ENCODE measurements at regions not wholly inside any gene's neighbourhood (a gene's known extent, or its start where the extent isn't known, plus 50 kb on each side); places are given as distances from the start of the nearest gene placed in this dataset.

DNA sequence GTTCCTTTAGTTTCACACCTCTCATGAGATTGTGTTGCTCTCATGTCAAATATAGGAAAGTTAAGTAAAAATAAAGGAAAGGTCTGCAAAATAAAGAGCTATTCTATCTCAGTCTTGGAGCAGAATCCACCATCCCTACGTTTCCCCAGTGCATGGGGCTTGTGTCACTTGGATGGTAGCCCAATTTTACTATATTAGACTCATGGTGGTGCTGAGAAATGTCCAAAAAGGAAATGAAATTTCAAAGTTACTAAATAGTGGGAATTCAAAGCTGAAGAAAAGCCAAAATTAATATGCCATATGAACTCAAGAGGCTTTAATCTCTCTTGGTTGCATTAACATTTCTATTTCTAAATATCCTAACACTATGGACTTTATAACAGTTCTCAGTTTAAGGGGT lies 1283.3 kb upstream of the GJE1 start:
- H3K4me3 Mint-ChIP-seq, result no peak overlapping the region
- H3K27ac Mint-ChIP-seq (ENCODE audit: unreplicated experiment), result no peak overlapping the region
- no peaks in the 10 kb centered on the region for H3K9me3 Mint-ChIP-seq
- H3K36me3 Mint-ChIP-seq (ENCODE audit: low read depth), result no peaks in the 10 kb centered on the region
- DNase-seq (ENCODE audit: low read depth, low spot score), result no peak
- no peaks in the 10 kb centered on the region for H3K27me3 Mint-ChIP-seq (ENCODE audit: low read depth)
- TF ChIP-seq, protein P1, sequence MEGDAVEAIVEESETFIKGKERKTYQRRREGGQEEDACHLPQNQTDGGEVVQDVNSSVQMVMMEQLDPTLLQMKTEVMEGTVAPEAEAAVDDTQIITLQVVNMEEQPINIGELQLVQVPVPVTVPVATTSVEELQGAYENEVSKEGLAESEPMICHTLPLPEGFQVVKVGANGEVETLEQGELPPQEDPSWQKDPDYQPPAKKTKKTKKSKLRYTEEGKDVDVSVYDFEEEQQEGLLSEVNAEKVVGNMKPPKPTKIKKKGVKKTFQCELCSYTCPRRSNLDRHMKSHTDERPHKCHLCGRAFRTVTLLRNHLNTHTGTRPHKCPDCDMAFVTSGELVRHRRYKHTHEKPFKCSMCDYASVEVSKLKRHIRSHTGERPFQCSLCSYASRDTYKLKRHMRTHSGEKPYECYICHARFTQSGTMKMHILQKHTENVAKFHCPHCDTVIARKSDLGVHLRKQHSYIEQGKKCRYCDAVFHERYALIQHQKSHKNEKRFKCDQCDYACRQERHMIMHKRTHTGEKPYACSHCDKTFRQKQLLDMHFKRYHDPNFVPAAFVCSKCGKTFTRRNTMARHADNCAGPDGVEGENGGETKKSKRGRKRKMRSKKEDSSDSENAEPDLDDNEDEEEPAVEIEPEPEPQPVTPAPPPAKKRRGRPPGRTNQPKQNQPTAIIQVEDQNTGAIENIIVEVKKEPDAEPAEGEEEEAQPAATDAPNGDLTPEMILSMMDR (conservative IDR thresholded peaks at IDR 0.05), result no peak
- H3K4me1 Mint-ChIP-seq, result peaks cover 15% of the 10 kb centered on the region

DNA sequence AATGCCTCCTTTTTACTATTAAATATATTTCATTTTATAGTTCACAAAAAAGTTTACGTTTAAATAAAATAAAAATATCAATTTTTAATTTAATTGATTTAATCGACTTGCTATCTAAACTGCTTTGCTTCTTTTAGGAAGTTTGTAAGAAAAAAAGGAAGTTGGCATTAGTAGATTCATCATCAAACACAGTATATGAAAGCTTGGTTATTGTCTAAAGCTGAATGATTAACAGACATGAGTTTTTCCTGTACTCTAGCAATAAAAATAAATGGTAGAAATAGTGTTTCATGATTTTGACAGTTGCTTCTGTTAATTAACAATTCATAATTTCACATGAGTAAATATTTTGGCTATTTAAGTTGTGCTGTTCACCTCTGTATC lies 1285.5 kb upstream of the GJE1 start:
- DNase-seq (ENCODE audit: low read depth, low spot score), result no peak
- Mint-ChIP-seq H3K4me1 (peaks cover 15% of the 10 kb centered on the region), H3K4me3 (no peak overlapping the region), H3K27ac (ENCODE audit: unreplicated experiment) (no peak overlapping the region), H3K36me3 (ENCODE audit: low read depth) (peaks cover 2% of the 10 kb centered on the region), H3K9me3 (peaks cover 2% of the 10 kb centered on the region), H3K27me3 (ENCODE audit: low read depth) (no peaks in the 10 kb centered on the region)
- TF ChIP-seq, protein P1 (conservative IDR thresholded peaks at IDR 0.05), result no peak

DNA sequence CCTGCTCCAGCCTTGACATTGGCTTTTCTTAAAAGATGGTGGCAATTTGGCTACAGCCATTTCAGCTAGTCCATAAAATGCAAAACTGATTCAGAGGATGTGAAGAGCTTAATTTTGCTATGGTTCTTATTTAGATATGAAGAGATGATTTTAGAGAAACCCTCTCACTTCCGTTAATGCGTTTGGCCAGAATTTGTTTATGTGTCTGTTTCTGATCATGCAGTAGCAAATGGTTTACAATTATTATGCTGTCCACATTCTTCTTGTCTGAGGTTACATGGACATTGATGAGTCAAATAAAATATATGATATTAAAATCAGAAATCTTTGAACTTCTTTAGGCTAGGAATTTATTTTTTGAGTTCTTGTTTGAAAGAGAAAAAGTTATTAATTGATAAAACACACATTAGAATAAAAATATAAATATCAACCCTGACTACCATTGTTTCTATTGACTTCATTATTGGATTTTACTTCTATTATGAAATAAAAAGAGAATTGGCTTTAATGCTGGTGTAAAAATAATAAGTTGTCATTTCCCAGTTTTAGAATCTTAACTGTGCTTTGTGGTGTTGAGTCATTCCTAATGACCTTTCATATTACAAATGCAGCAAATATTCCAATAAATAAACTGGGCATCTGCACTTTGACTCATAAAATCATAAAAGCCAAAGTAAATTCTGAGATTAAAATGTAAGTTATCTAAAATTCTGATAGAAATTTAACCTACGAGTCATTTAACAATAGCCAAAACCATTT lies 1286.0 kb upstream of the GJE1 start:
- H3K27ac Mint-ChIP-seq (ENCODE audit: unreplicated experiment), result no peak overlapping the region
- peaks cover 2% of the 10 kb centered on the region for H3K36me3 Mint-ChIP-seq (ENCODE audit: low read depth)
- DNase-seq (ENCODE audit: low read depth, low spot score), result no peak
- H3K4me3 Mint-ChIP-seq, result no peak overlapping the region
- H3K9me3 Mint-ChIP-seq, result peaks cover 2% of the 10 kb centered on the region
- peaks cover 15% of the 10 kb centered on the region for H3K4me1 Mint-ChIP-seq
- TF ChIP-seq, protein P1 (conservative IDR thresholded peaks at IDR 0.05), result no peak
- no peaks in the 10 kb centered on the region for H3K27me3 Mint-ChIP-seq (ENCODE audit: low read depth)

DNA sequence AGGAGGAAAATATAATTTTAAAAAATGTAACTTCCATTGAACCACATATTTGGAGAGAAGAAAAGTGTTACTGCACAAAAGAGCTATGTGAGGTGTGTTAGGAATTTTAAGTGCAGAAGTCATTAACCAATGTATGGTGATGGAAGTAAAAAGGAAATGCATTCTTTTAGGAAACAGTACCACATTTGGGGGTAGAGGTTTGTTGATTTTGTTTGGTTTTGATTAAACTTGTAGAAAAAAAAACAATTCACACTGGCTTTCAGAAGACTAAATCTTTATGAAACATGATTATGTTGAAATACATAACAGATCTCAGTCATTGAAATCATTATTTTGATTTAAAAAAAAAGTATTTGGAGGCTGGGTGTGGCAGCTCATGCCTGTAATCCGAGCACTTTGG lies 1287.0 kb upstream of the GJE1 start:
- no peak overlapping the region for H3K4me3 Mint-ChIP-seq
- H3K9me3 Mint-ChIP-seq, result peaks cover 2% of the 10 kb centered on the region
- H3K4me1 Mint-ChIP-seq, result peaks cover 15% of the 10 kb centered on the region
- no peaks in the 10 kb centered on the region for H3K27me3 Mint-ChIP-seq (ENCODE audit: low read depth)
- TF ChIP-seq, protein P1 (conservative IDR thresholded peaks at IDR 0.05), result no peak
- no peak overlapping the region for H3K27ac Mint-ChIP-seq (ENCODE audit: unreplicated experiment)
- DNase-seq (ENCODE audit: low read depth, low spot score), result no peak
- H3K36me3 Mint-ChIP-seq (ENCODE audit: low read depth), result peaks cover 2% of the 10 kb centered on the region

DNA sequence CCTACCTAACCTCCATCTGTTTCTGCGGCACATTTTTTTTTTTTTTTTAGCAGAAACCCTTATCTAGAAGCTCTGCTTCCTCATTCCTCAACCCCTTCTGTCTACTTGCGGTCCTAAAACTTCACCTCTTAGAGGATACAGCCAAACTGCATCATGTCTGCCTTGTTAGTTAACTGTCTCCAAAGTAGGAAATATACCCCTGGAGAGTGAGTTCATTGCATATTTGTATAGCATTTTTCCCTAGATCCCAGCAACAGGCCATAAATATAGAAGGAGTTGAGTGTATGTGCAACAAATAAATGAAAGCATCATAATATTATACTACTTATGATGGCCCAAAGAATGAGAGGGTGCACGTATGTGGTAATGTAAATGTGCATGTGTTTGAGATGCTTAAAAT lies 1288.6 kb upstream of the GJE1 start:
- H3K27me3 Mint-ChIP-seq (ENCODE audit: low read depth), result no peaks in the 10 kb centered on the region
- TF ChIP-seq, protein P1 (conservative IDR thresholded peaks at IDR 0.05), result no peak
- H3K4me3 Mint-ChIP-seq, result no peak overlapping the region
- H3K9me3 Mint-ChIP-seq, result peaks cover 2% of the 10 kb centered on the region
- peaks cover 13% of the 10 kb centered on the region for H3K4me1 Mint-ChIP-seq
- H3K36me3 Mint-ChIP-seq (ENCODE audit: low read depth), result peaks cover 2% of the 10 kb centered on the region
- DNase-seq (ENCODE audit: low read depth, low spot score), result no peak
- no peak overlapping the region for H3K27ac Mint-ChIP-seq (ENCODE audit: unreplicated experiment)

Data from neural crest cell (in vitro differentiated cells).